ENCODE measurements at regions not wholly inside any gene's neighbourhood (a gene's known extent, or its start where the extent isn't known, plus 50 kb on each side); places are given as distances from the start of the nearest gene placed in this dataset.

DNA sequence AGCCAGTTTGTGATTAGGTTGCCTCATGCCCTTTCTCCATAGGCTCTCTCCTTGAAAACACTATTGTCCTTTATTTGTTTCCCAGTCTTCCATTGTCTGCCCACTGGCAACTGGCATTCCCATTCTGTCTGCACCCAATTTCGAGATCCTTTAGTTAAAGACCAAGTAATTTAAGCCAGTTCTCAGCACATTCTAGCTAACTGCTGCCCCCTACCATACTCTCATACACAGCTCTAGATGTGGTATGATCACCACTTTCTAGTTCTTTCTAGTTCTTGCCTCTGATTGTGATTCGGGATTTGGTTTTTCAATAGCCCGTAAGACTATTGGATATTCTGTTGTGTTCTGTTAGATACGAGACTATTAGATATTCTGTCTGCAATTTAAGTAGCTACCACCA is 135.8 kb upstream of the TRPC5 start:
- TF ChIP-seq, protein P1, sequence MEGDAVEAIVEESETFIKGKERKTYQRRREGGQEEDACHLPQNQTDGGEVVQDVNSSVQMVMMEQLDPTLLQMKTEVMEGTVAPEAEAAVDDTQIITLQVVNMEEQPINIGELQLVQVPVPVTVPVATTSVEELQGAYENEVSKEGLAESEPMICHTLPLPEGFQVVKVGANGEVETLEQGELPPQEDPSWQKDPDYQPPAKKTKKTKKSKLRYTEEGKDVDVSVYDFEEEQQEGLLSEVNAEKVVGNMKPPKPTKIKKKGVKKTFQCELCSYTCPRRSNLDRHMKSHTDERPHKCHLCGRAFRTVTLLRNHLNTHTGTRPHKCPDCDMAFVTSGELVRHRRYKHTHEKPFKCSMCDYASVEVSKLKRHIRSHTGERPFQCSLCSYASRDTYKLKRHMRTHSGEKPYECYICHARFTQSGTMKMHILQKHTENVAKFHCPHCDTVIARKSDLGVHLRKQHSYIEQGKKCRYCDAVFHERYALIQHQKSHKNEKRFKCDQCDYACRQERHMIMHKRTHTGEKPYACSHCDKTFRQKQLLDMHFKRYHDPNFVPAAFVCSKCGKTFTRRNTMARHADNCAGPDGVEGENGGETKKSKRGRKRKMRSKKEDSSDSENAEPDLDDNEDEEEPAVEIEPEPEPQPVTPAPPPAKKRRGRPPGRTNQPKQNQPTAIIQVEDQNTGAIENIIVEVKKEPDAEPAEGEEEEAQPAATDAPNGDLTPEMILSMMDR (conservative IDR thresholded peaks at IDR 0.05): 0 out of 2 replicates have a peak, but pooled peaks have one; percentile 4
- TF ChIP-seq ZFX (IDR thresholded peaks at IDR 0.05): no peak
